HS-5 (cell line): ENCODE measurements at regions not wholly inside any gene's neighbourhood (a gene's known extent, or its start where the extent isn't known, plus 50 kb on each side); places are given as distances from the start of the nearest gene placed in this dataset.

Source experiments
- DNase-seq: peaks from one replicate; pipeline ENCODE4 v3.0.0-alpha.2; 2012; ENCODE audit warnings: low read depth

DNA sequence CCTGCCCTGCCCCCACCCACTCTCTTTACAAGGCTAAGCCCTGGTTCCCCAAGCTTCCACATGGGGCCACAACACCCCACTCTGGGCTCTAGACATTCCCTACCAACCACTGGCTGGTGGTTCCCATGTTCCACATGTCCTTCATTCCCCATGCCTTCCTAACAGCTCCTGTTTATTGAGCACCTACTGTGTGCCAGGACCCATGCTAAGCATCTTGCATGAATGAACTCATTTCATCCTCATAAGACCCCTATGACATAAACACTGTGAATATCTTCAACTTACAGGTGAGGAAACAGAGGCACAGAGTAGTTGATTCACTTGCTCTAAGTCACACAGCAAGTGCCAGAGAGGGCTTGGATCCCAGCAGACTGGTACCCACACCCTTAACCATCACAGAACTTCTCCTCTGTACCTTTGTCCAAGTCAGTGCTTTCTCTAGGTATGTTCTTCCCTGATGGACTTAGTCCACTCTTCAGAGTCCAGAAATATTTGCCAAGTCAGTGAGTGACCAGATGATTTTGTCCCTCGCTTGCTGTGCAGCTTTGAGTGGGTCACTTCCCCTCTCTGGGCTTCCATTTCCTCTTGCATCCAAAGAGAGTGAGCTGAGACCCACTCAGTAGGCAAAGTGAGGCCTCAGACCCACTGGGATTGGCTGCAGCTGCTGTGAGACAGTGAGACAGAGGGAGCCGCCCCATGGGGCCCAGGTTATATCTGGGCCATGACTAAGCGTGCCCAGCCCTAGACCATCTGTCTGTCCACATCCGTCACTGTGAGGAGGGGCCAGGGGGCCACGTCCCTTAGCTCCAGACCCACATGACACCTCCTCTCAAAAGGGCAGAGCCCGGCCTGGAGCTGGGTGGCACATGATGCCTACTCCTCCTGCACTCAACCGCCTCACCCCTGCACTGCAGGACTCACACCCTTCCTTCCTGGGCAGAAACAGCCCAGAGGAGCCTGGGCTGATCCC, 132.4 kb downstream of the MN1 start:
- peak; percentile 3 for DNase-seq

DNA sequence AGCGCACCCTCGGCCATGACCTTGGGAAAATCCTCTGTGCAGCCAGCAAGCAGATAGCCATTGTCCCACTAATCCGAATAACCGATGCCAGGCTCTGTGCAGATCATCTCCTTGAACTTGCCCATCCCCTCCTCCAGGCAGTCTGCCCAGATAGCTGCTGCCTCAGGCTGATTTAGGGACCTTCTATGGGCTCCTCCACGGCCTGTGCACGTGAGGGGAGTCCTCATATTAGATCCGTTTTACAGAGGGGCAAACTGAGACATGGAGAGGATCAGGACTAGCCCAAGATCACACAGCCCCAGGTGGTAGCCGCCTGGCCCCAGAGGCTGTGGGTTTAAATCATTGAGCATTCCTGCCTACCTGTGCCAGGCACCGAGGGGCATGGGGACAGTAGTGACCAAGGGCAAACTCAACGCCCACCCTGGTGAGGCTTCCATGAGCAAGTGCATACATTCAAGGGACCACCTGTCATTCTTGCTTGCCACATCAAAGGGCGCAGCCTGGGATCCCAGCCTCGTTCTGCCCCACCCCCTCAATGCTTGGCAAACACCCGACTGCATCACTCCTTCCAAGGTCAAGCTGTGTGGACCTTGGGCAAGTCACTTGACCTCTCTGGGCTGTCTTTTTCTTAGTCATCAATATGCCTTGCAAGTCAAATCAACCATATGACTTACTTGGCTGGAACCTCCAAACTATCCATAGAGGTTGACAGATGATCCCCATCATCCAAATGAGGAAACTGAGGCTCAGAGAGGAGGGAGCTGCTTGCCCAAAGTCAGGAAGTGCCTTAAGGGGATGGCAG, 131.6 kb downstream of the MN1 start:
- no peak for DNase-seq

DNA sequence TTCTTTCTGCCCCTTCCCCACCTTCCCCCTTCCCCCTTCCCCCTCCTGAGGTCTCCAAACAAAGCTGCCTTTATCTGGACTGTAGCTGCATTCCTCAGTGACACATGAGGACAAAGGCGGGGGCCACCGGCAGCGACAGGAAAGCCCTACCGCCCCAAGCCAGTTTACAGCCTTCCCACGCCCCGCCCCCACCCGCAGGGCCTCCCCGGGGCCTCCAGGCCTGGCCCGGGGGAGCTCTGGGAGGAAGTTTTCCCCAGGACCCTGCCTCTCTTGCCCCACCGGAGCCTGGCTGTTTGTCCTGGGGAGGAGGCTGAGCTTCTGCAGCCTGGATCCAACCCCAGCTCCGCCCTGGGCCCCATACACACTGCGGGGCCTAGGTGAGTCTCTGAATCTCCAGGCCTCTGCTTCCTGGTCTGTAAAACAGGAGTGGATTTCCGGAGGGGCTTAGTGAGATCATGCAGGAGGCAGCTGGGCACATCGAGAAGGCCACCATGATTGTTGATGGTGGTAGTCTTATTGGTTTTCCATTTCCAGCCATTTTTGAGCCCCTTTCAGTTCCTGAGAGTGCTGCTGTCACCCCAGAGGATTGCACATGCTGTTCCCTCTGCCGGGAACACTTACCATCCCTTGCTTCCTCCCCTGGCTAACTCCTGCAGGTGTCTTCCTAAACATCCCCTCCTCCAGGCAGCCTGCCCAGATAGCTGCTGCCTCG, 130.7 kb downstream of the MN1 start:
- no peak for DNase-seq

DNA sequence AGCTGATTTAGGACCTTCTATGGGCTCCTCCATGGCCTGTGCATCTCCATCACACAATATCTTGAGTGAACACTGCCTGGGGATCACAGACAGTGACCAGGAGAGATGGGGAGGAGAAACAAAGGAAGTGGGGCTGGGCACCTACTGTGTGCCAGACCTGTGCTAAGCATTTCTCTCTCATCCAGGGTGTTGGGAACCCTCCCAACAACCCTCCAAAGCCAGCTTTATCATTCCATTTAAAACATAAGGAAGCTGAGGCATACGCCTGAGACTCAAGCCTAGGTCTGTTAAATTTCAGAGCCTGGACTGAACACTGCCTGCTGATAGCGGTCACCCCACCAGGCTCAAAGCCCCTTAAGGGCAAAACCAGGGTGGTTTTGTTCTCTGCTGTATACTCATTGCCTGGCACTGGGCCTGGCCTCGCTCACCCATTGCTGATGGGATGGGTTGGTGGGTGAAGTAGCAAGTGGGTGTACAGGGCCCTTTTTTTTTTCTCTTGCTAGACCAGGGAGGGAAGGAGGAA, 130.1 kb downstream of the MN1 start:
- no peak for DNase-seq

DNA sequence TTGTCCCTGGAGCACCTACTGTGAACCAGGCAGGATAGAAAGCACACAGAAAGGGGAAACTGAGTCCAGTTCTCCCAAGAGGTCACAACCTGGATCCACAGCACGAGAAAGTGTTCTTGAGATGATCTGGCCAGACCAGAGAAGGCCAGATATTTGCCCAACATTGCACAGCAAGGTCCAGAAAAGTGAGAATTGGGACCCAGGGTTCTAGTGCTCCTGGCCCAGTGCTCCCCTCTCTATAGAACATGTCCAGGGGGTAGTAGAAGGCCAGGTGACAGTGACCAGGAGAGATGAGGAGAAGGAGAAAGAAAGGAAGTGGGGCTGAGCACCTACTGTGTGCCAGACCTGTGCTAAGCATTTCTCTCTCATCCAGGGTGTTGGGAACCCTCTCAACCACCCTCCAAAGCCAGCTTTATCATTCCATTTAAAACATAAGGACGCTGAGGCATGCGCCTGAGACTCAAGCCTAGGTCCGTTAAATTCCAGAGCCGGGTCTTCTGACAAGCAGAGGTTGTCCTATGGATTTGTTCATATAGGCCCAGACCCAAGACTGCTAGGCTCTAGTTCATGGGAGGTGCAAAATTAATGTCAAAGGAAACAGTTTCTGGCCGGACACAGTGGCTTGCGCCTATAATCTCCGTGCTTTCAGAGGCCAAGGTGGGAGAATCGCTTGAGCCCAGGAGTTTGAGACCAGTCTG, 128.7 kb downstream of the MN1 start:
- DNase-seq = no peak

DNA sequence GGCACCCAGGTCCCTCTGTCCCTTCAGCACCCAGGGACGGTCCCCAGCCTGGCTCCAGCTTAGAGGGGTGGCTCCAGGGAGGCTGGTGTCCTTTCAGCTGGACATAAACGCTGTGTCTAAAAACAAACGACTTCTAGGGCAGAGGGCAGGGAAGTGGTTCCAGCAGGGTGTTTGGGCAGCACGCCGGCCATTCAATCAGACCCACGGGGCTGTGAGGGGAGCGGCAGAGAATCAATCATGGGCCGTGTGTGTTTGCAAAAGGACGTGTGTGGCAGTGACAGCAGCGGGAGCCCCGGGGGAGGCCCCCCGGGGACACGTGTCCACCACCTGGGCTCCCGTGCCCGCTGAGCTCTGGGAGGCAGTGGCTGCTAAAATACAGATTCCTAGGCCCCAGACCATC, 127.7 kb downstream of the MN1 start:
- no peak for DNase-seq

DNA sequence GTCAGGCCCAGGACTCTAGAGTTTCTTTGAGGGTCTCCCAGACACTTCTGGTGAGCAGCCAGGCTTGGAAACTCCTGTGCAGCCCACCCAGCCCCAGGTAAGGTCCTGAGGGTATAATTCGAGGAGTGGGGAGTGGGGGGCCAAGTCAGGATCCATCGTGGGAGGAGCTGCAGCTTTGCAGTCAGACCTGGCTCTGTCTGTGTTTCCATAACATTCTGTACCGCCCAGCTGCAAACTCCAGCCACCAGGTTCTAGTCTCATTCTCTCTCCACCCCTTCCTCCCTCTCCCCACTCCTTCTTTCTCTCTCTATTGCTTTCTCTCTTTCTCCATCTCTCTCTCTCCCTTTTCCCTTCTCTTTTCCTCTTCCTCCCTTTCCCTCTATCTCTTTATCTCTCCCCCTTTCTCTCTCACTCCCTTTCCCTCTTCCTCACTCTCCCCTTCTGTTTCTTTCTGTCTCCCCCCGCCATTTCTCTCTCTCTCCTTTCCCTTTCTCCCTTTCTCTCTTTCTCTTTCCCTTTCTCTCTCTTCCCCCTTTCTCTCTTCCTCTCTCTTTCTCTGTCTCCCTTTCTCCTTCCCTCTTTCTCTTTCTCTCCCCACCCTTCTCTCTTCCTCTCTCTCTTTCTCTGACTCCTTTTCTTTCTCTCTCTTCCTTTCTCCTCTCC, 127.2 kb downstream of the MN1 start:
- no peak for DNase-seq

DNA sequence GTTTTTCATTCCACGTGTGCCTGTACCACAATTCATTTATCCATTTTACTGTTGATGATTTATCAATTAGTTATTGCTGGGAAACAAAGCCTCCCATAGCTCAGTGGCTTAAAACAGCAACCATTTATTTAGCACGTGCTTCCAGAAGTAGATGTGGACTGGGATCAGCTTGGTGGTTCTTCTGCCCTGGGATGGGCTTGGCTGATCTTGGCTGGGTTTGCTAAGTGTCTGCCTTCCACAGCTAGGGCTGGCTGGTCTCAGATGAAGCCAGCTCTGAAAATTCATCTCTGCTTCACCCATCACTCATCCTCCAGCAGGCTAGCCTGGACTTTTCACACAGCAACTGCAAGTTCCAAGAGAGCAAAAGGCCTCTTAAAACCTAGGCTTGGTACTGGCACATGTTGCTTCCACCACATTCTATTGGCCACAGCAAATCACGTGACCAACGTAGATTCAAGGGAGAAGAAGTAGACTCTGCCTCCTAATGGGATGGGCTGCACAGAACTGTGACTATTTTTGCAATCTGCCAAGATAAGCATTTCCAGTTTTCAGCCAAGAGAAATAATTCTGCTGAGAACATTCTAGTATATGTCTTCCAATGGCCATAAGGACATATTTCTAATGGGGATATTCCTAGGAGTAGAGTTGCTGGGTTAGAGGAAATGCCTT, 124.9 kb downstream of the MN1 start:
- DNase-seq = no peak

DNA sequence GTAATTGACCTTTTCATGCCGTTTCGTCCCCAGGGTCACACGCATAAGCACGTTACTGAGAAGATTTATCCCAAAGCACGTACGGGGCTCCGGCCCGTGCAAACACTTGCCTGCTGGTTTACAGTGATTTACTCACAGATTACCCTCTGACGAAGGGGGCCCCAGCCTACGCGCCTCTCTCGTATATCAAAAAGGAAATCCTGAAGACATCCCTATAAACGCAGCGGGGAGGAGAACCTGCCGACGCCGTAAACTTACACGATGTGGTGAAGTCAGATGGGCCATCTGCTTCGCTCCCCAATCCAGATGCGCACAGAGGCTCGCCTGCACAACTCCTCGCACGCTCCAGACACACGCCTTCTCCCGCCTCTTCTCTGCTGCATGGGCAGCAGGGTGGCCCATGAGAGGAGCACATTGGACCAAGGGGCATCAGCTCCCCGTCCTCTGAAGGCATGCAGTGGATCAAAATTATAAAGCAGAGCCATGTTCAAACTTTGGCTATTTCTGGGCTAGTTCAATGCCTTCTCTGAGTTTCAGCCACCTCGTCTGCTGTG, 123.6 kb downstream of the MN1 start:
- no peak for DNase-seq

DNA sequence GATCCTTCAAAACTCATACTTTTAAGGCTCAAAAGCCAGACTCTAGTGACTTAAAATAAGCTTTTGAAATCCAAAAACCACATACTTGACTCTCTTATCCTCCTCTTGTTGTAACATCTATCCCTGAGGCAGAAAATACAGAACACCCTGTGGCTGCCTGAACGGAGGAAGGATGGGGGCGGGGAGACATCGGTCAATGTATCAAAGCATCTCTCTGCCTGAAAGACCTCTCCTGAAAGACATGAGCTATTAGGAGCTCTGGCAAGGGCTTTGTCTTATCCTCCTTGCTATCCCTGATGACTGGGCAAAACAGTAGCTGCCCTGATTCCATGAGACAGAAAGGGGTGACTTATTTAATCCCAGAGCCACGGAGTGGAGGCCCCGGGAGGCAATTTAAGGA, 122.4 kb downstream of the MN1 start:
- DNase-seq = no peak

DNA sequence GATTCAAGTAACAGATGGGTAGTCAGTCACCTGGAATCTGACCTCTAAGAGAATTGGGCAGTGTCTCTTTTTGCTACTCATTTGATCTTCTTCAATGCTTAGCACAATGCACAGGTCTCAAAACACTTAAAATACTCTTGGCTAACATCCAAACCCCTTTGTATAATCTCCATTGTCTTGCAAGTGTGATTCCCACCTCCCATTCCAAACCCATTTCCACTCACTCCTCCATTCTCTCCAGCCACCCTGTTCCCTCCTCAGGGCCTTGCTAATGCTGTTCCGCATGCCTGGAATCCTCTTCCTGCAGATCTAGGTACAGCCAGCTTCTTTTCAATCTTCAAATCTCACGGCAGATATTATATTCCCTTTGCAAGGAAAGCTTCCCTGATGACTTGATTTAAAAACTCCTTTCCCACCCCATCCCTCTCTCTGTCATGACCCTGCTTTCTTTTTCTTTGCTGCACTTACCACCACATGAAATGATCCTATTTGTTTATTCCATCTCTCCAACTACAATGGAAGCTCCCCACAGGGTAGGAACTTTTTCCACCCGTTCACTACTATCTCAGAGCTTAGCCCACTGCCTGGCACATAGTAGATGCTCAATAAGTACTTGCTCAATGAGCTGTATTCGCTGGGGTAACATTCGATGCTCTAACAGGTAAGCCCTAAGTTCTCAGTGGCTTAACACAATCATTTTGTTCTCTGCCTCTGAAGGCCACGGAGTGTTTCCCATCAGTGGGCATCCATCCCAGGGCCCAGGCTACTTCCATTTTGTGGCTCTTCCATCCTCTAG, 121.7 kb downstream of the MN1 start:
- no peak for DNase-seq

DNA sequence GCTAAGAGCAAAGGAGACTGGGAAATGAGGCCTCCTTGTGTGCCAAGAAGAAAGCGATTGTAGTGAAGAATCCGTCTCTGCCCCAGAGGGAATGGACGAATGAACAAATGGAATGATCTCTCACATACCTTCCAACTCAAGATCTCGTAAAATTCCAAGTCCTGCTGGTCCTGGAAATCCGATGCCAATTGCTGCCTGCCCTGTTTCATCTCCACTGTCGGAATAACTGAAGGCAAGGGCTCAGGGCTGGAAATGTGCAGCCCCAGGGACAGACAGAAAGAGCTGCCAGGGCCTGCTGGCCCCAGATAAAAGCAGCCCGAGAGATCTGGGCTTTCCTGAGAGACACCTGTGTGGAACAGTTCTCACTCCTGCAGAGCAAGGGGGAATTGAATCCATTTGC, 120.9 kb downstream of the MN1 start:
- no peak for DNase-seq

DNA sequence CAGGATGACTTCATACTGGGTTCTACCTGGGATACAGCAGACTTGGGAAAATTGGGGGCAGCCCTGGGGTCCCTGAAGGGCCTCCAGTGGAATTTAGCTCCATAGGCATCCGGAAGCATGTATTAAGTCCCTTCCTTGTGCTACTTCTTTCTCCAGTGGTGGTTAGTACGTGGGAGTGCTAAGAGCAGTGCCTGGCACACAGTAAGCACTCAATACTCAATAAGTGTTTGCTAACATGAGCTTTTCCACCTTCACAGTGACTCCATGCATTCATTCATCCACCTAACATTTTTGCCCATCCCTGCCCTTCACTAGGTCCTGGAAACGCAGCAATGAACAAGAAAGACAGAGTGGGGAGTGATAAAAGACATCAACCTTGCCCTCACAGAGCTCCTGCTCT, 120.5 kb downstream of the MN1 start:
- DNase-seq = no peak

DNA sequence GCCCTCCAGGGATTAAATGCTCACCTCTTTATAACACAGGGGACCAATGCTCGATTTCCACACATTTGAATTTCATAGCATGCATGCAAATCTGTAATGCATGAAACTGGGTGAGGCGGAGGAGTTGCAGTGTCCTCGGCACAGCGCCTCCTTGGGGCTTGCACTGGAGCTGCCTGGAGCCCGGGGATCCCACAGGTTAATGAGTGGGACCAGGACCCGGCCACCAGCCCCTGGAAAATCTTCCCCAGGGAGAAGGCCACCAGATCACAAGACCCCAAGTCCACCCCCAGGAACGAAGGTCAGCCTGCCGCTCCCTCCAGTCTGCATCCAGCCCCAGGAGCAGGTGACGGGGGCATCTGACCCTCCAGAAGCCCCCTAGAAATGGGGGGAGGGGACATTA, 119.1 kb downstream of the MN1 start:
- no peak for DNase-seq

DNA sequence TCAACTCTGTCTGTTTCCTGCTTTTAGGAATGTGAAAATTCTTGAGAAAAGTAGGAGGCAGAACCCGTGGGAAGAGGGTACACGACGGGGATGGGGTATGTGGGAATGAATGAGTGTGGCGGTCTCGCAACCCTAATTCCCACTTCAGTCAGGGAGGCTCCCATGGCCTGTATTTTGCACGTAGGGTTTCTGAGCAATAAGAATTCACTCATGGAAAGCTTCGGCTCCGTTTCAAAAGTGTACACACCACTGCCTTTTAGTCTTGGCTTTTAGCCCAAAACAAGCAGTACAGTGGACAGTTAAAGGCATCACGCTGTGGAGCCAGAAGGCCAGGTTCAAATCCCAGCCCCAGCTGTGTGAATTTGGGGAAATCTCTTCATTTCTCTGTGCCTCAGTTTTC, 116.7 kb downstream of the MN1 start:
- no peak for DNase-seq

DNA sequence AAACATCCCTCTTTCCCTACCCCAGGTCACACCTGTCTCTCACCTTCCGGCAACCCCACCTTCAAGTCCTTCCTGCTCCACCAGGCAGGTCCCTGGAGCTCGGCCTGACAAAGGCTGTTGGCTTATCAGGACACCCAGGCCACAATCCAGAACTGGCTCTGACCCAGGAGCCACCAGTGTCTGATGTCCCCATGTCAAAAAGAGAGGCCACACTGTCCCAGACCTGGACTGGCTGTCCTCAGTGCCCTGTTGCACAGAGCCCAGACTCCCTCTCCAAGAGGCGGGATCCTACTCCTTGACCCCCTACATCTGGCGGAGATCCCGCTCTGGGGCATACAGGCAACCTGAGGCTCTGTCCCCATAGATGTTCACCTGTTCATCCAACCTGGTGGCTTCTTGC, 116.0 kb downstream of the MN1 start:
- DNase-seq = no peak

DNA sequence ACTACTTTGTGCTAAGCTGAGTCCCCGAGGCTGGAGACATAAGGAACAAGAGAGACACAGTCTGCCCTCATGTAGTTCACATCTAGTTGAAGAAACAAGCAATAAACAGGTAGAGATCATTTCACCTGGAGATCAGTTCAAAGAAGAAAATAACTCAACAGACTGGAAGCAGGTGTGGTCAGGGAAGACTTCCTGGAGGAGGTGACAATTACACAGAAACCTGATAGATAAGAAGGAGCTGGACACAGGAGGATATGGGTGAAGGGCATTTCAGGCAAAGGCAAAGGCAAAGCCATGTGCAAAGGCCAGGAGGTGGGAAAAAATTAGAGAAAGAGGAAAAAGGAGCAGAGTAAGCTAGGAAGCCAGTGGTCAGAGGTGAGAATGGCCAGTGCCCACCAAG, 115.6 kb downstream of the MN1 start:
- DNase-seq = no peak

DNA sequence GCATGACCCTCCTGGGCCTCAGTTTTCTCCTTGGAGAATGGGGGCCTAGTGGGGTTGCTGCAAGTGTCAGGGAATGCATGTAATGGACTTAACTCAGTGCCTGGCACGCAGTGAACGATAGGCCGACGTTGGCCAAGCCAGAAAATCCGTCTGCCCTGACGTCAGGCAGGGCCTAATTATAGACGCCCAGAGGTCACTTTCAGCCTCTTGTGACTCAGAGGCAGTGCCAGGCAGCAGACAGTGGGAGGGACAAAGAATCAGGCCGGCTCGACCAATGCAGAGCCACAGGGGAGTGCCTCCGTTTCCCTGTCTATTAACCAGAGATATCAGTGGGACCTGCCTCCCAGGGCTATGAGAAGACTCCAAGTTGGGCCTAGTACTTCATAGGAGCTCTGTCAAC, 115.0 kb downstream of the MN1 start:
- no peak for DNase-seq

DNA sequence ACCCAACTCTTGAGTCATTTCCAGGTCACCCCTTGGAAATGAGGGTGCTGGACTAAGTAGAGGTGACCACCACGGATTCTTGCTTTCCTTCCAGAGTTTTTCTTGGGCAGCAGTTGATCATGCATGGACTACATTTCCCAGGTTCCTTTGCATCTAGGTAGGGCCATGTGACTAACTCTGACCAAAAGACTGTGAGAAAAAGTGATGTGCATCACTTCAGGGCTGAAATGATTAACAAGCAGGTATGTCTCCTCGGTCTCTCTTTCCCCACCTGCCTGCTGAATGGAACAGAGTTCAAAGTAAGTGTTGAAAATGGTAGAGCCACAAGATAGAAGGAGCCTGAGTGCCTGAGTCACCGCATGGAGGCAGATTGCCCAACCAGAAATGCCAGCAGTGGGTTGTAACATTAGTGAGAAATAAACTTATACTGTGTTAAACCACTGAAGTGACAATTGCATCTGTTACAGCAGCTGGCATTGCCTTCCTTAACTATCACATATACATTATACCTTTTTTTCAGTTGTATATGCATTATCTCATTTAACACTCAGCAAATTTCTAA, 113.5 kb downstream of the MN1 start:
- DNase-seq = no peak
